ENCODE measurements at regions not wholly inside any gene's neighbourhood (a gene's known extent, or its start where the extent isn't known, plus 50 kb on each side); places are given as distances from the start of the nearest gene placed in this dataset.

DNA sequence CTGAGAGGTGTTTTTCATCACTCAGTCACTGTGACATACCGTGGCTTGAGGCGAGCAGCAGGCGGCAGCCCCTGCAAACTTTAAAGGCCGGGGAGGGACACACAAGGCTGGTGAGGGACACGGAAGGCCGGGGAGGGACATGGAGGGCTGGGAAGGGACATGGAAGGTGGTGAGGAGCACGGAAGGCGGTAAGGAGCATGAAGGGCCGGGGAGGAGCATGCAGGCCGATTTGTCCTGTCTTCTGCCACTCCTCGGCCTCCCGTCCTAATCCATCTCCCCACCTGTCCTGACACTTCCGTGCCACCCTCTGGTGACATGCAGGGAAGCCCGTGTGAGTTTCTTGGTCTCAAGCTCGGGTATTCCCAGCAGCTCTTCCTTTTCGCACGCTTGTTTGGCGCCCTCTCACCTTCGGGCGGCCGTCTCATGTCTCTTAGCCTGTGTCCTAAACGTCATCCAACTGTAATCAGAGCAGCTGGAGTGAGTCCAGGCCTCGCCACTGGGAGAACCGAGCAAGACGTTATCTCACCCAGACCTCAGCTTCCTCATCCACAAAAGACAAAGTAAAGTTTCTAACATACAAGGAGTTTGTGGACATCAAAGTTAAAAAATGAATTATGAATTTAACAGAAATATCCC is 126.5 kb downstream of the MRPL36 start:
- TF ChIP-seq, protein P1, sequence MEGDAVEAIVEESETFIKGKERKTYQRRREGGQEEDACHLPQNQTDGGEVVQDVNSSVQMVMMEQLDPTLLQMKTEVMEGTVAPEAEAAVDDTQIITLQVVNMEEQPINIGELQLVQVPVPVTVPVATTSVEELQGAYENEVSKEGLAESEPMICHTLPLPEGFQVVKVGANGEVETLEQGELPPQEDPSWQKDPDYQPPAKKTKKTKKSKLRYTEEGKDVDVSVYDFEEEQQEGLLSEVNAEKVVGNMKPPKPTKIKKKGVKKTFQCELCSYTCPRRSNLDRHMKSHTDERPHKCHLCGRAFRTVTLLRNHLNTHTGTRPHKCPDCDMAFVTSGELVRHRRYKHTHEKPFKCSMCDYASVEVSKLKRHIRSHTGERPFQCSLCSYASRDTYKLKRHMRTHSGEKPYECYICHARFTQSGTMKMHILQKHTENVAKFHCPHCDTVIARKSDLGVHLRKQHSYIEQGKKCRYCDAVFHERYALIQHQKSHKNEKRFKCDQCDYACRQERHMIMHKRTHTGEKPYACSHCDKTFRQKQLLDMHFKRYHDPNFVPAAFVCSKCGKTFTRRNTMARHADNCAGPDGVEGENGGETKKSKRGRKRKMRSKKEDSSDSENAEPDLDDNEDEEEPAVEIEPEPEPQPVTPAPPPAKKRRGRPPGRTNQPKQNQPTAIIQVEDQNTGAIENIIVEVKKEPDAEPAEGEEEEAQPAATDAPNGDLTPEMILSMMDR (IDR thresholded peaks at IDR 0.05; ENCODE audit: insufficient read depth, low read length, poor library complexity, severe bottlenecking): no peak
- no peak for TF ChIP-seq EZH2phosphoT487 (conservative IDR thresholded peaks at IDR 0.05; ENCODE audit: low read length)
